Activated CD4-positive, alpha-beta T cell treated with anti-CD3 and anti-CD28 coated beads for 4 hours (primary cell): ENCODE measurements at regions not wholly inside any gene's neighbourhood (a gene's known extent, or its start where the extent isn't known, plus 50 kb on each side); places are given as distances from the start of the nearest gene placed in this dataset.
"Not testable (repeated sequence)": the region's sequence is repeated elsewhere in the genome, so short reads cannot be mapped to it uniquely, and the experiment has no call there.

Experiments
- DNase-seq, 2 donors: peaks; one replicate each; pipeline ENCODE4 v3.0.0-alpha.2; 2020

- no peak for DNase-seq
Measured at GRCh38 chr5:163794993-163795392, 289.6 kb downstream of the MAT2B start.

GRCh38 chr5:163807781-163808180 lies 302.4 kb downstream of the MAT2B start:
- DNase-seq: no peak

DNA sequence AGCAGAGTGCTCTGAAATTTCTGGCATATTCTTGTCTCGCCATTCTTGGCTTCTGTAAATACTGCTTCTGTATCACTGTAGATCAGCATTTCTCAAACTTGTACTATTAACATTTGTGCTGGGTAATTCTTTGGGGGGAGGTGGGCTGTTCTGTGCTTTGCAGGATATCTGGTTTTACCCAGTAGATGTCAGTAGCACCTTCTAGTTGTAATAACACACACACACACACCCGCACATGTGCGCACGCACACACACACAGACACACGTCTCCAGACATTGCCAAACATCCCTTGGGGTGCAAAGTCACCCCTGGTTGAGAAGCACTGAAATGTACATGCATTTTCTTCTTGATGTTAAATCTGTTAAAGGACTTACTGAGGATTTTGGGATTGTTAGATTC lies 304.1 kb downstream of the MAT2B start:
- no peak for DNase-seq

DNA sequence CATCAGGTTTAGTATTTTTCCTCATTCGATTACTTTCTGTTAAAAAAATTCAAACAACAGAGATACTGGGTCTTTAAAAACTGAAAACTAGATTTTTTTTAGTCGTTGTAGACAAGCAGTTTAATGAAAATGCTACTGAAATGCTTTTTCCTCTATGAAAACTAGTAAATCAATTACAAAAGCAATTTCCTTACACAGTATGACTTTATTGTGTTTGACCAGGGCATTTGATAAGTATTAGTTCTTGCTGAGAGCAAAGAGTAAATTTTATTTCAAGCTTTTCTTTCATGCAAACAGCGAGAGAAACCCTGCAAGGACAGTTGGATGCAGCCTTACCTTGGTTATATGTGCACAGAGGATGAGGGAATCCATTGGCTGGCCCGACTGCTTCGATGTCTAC lies 308.5 kb downstream of the MAT2B start:
- no peak for DNase-seq

DNA sequence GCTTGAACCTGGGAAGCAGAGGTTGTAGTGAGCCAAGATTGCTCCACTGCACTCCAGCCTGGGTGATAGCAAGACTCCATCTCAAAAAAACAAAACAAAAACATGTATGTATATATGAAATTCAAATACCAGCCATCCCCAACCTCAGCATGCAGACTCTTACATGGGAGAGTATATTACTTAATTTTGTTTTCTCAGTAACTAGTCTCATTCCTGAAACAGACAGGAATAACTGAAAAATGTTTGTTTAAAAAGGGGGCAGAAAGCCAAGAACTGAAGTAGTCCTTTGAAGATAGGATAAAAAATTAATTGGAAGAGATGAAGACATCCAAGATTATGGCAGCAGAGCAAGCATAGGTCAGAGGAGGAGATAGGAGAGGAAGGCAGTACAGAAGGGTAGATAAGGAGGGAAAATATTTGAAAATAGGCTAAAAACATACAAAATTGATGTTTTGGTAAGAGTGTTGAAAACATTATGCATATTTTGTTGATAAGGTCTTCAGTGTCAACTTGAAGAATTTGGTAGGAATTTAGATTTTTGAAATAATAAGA lies 309.9 kb downstream of the MAT2B start:
- no peak for DNase-seq

- DNase-seq: no peak
Measured at GRCh38 chr5:163821142-163821541, 315.7 kb downstream of the MAT2B start.

- DNase-seq: no peak
Measured at GRCh38 chr5:163822548-163822947, 317.1 kb downstream of the MAT2B start.

GRCh38 chr5:163825661-163826060 lies 320.2 kb downstream of the MAT2B start:
- no peak for DNase-seq

GRCh38 chr5:163826201-163826600 lies 320.8 kb downstream of the MAT2B start:
- no peak for DNase-seq

- no peak for DNase-seq
Measured at GRCh38 chr5:163832155-163832554, 326.7 kb downstream of the MAT2B start.

- DNase-seq: no peak
Measured at GRCh38 chr5:163838738-163839137, 333.3 kb downstream of the MAT2B start.

GRCh38 chr5:163846512-163846911 lies 341.1 kb downstream of the MAT2B start:
- DNase-seq: no peak

DNA sequence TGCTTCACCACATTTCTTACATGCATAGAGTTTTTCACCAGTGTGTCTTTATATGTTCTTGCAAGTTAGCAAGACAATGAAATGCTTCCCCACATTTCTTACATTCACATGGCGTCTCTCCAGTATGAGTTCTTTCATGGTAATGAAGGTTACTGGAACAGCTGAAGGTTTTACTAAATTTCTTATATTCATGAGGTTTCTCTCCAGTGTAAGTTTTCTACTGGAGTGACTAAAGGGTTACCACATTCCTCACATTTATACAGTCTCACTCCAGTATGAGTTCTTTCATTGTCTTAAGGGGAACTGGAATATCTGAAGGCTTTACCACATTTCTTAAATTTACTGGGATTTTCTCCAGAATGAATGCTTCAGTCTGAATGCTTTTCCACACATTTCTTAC lies 350.3 kb downstream of the MAT2B start:
- no peak for DNase-seq

DNA sequence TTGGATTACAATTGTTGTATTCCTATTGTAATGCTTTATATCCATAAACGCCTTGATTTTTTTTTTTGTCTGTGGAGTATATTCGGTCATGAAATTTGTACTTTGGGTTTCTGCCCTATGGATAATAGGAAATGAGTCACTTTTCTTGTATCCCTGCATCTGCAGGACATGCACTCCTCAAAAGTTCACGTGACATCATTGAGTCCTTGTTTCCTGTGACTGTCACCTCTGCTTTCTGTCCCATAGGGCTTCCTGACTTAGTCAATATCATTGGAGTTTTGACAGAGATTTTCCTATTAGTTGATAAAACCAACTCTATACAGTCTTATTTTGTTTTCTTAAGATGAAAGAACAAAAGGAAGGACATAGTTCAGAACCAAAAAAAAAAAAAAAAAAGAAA lies 356.3 kb downstream of the MAT2B start:
- no peak for DNase-seq

- no peak for DNase-seq
Measured at GRCh38 chr5:163867324-163867723, 361.9 kb downstream of the MAT2B start.

GRCh38 chr5:163867738-163868137 lies 362.3 kb downstream of the MAT2B start:
- DNase-seq: no peak

DNA sequence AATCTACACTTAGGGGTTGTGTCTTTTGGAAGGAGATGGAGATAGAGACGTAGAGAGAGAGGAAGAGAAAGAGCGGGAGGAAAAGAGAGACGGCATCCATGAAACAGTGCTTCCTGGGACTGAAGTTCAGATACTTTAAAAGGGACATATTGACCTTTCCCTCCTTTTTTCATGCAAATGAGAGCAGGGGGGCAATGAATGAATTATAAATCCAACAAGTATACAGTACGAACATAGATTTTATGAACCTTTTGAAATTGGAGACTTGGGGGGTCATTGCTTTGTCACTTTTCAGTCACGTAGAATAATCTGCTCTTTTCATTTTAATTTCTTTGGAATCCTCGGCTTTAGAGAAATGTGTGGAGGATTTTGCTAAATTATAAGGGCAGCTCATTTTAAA lies 364.2 kb downstream of the MAT2B start:
- no peak for DNase-seq

- DNase-seq: no peak
Measured at GRCh38 chr5:163870441-163870840, 365.0 kb downstream of the MAT2B start.

DNA sequence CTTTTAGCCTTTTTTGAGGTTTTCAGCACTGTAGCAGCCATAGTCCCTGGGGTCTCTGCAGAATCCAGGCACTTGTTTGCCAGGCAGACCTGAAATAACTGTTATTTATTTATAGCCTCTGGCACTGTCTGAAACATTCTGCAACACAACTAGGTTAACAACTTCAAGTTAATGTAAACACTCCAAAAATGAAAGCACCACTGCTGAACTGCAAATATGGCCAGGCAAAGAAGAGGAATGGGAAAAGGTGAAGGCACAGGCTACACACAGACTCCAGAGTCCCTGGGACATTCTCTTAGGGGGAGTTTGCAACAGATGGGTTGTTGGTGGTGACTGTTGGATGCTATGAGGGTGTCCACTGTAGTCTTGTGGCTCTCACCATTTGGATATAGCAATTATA lies 369.0 kb downstream of the MAT2B start:
- no peak for DNase-seq

- not testable (repeated sequence) for DNase-seq
Measured at GRCh38 chr5:163874912-163875311, 369.5 kb downstream of the MAT2B start.

DNA sequence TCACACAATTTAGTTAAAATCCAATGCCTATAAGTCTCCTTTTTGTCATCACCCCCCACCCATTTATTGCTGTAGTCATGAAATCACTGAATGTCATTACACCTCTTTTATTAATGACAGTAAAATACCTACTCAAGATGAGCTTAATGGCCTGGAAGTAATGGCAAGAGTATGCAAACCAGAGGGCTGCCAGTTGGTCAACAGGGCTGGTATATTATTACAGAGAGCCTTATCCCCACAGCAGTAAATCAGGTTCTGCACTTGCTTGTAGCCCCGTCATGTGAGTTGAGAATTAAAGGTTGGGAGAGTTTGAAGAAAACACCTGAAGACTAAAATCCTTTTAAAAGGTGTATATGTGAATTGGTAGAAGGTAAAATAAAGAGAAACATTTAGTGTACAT lies 372.4 kb downstream of the MAT2B start:
- DNase-seq: no peak

- DNase-seq: no peak
Measured at GRCh38 chr5:163878490-163878889, 373.1 kb downstream of the MAT2B start.

- no peak for DNase-seq
Measured at GRCh38 chr5:163880302-163880701, 374.9 kb downstream of the MAT2B start.

DNA sequence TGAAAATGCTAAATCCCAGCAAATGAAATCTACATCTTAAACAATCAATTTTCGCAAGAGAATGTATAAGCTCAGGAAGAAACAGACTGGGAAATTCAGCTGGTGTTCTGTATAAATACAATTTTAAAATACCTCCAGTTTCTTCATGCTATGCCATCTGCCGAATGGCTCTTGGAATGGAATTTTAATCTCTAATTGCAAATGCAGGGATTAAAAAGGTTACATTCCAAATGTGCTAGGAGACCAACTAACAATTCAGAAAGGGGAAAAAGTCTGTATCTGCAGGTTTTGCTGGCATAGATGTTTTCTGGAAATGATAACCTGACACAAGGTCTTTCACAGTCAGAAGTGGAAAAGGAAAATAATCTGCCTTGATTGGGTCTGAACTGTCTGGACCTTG lies 379.7 kb downstream of the MAT2B start:
- no peak for DNase-seq

DNA sequence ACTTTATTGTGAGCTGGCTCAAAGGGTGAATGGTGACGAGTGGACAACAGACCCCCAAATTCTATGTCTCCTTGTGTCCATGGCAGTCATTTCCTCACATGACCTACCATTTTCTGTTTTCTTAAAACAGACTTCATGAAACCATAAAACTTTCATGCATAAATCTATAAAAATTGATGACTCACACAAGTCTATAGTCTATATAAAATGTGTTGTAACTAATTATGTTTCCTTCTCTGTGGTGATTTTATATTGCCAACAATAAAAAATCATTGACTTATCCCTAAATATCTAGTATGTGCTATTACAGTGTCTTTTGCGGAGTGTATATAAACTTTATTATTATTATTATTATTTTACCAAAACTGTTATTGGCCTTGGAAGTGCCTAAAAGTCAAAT lies 382.4 kb downstream of the MAT2B start:
- no peak for DNase-seq

- no peak for DNase-seq
Measured at GRCh38 chr5:163888366-163888765, 382.9 kb downstream of the MAT2B start.
